SU-DHL-6 (cell line): ENCODE measurements at regions not wholly inside any gene's neighbourhood (a gene's known extent, or its start where the extent isn't known, plus 50 kb on each side); places are given as distances from the start of the nearest gene placed in this dataset.

Experiments used
- CTCF ChIP-seq: fragments of 200-600 bp; sonication (generic); IDR thresholded peaks from one replicate; pipeline ENCODE4 v1.5.1; 2017; ENCODE audit warnings: antibody characterized with exemption, mild to moderate bottlenecking, low read length, moderate library complexity; ENCODE audit not compliant: insufficient read depth, poor library complexity, severe bottlenecking
- EZH2phosphoT487 ChIP-seq: fragments of 200-600 bp; sonication (generic), shearing (Covaris generic); conservative IDR thresholded peaks from 2 replicates; pipeline ENCODE4 v1.6.1; 2018; ENCODE audit warnings: mild to moderate bottlenecking, antibody characterized with exemption, low read length, moderate library complexity, mixed read lengths

- TF ChIP-seq CTCF (no peak), EZH2phosphoT487 (no peak)
Measured at GRCh38 chr4:27149541-27150212, 289.0 kb downstream of the STIM2 start.
